Muscle of arm (tissue), 1 donor: ENCODE measurements at regions not wholly inside any gene's neighbourhood (a gene's known extent, or its start where the extent isn't known, plus 50 kb on each side); places are given as distances from the start of the nearest gene placed in this dataset.

ENCODE experiments used
- DNase-seq: peaks from one replicate; pipeline ENCODE4 v3.0.0-alpha.2; 2013

- no peak for DNase-seq
Measured at GRCh38 chr5:124692950-124693349, 53.5 kb downstream of the ZNF608 start.

DNA sequence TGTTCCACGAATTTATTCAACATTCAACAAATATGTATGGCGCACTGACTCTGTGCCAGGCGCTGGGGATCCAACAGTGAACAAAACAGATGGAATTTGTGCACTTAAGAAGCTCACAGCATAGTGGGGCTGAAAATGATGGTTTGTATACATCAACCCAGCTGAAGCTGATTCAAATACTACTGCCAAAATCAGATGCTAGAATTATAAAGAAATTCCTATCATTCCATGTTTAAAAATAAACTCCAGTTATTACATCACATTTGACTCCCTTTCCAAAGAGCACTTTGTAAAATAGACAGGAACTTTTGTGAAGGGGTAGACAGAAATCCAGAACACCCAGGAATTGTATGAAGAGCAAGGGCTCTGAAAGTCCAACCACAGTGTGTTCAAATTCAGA is 54.1 kb downstream of the ZNF608 start:
- peak; percentile 43 for DNase-seq

GRCh38 chr5:124689653-124690052 is 56.8 kb downstream of the ZNF608 start:
- no peak for DNase-seq

DNA sequence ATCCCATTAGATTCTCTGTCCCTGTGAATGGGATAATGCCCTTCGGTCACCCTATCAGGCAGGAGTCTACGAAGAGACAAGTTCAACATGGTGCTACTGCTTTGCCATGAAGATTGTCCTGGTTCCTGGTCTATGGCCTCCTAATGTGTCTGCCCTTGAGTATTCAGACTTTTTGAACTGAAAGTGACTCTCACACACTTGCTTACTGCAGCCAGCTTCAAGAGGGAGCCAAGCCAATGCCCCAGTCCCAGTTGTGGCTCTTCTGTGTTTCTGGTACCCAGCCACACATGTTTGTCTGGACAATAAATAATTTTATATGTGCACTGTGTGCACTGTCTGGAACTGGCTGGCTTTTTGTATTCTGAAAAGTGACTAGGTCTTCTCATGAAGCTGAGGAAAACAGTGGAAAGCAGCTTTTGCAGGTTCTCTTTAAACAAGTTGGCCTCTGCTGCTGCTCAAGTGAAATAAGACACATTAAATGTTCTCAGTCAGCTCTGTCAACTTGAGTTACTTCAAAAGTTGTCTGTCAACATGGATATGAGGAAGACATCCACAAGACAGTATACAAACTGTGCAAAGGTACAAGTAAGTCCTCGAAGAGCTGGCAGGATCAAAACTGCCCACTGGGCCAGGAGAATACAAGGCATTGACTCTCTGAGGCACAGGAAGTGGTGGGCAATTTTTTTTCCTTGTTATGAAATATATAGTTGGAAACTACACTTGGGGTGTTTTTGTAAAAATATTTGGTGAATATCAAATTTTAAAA is 60.0 kb downstream of the ZNF608 start:
- DNase-seq: no peak

DNA sequence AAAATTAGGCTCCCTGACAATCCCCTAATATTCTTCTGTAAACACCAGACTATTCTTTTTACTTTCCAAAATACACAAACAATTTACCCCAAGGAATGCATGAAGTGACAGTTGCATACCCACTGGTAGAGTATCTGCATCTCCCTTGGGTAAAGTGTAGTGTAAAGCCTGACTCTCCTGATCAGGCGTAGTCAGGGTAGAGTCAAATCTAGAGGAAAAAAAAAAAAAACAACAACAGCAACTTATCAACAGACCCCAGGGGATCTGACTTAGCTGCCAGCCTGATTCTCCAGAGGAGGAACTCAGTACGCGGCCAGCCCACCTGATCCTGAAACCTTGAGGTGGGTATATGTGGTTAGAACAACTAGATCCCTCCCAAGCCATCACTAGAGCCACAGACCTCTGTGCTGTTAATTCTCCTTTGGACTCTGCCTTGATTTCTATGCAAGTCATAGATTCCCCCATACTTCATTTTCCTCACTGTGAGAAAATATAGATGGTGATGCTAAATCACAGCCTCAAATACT is 61.0 kb downstream of the ZNF608 start:
- no peak for DNase-seq

DNA sequence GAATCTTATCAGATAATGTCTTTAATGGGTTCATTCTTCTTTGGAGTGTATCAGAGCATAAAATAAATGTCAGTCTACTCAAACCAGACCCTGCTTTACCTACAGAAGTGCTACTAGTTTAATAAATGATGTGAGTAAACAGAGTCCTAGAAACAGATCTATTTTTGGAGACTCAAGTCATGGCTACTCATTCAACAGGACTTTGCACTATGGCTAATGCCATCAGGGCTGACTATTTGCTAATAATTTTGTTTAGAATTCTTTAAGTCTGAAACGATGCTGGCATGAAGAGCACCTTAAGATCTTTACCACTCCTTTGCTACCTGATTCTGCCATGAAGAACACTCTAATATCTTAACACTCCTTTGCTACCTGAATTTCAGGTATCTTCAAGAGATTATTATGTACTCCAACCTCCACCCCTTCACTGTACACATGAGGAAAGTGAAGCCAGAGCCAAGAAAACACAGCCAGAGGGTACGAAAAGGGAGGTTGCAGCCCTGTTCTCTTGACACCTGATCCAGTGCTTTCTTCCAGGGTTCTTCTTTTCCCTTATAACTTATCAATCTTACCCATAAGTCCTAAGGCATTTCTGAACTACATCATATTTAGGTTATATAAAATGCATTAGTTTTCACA is 62.4 kb downstream of the ZNF608 start:
- no peak for DNase-seq

- DNase-seq: no peak
Measured at GRCh38 chr5:124679578-124680199, 66.8 kb downstream of the ZNF608 start.

- DNase-seq: no peak
Measured at GRCh38 chr5:124678922-124679519, 67.4 kb downstream of the ZNF608 start.

DNA sequence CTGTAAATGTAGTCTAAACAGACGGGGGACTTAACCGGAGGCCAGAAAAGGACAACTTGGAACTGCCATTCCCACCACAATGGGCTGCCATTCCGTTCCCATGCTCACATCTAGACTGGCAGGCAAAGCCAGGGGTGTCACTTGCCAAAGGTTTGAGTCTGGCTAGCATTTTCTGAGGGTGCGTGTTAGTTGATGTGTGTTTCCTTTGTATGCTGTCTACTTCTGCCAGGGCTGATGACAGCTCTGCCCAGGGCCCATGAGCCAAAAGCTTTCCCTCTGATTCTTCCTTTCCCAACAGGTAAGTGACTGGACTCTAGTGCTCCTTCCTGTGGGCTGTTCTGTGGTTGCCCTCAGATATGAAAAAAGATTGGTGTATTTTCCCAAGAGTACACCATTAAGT is 68.0 kb downstream of the ZNF608 start:
- DNase-seq: no peak

DNA sequence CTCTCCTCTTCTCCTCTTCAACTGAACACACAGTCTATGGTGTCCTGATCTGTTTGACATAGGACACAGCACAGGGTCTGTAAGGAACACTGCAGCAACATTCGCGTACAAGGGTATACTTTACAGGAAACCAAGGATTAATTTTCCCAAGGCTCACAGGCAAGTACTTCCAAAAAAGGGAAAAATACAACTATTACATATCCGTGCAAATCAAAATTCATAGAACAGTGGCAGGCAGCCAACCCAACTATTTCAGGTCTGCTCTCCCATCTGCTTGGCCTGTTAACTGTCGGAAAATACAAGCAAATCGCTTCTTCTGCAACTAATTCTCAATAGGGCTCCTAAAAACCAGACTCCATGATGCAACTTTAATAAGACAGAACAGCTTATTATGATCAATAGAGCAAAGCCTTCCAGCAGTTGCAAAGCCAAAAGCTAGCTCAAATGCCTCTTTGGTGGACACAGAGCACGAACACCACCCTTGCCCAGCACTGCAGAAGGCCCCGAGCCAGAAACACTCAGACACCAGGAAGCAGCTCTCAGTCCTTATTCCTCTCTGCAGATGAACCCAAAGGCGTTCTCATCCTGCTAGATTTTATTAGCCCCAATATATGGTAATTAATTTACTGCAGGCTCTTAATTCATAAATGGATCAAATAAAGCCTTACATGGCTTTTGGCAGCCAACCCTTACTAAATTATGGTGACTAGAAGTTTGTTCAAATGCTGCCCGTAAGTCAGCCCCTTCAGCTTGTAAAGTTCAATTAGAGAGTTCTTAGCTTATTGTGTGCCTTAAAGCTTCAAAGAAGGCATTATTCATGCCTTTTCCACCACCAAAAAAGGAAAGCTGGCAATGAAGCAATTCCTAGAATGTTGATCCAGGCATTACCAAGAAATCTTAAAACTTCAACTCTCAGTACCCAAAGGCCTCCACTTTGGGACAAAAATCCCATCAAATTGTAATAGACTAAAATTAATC is 68.8 kb downstream of the ZNF608 start:
- DNase-seq: peak; percentile 88

DNA sequence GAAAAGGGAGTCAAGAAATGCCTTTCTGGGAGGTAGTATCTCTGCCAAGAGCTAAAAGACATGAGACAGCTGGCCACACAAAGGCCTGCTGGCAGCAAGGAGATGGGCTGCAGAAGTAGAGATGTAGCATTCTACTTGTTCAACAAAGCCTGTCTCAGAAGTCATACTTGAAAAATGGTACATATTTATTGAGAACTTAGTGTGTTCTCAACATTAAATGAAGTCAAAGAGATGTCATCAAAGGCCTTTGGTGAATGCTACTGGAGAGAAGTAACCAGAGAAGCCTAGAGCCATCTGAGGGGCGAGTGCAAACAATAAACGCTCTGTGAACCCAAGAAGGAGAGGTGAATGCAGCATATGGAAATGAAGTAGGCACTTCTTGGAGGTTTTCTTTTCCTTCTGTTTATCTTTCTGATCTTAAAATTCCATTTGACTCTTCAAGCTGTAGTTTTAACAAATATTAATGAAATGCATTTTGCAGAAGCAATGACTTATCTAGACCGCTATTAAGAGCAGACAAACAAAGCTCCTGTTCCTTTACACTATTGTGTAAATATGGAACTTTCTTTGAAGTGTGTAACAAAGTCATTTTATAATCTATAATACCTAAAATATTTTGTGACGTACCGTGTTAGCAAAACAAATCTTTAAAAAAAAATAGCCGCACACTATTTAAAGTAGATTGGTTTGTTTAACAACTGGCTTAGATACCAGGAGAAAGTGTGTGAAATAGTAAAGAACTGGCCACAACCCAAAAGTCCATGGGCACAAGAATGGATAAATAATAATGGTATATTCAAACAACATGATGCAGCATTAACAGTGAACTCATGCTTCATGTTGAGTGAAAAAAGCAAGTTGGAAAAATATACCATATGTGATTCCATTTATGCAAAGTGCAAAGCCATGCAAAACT is 70.2 kb downstream of the ZNF608 start:
- no peak for DNase-seq

- DNase-seq: no peak
Measured at GRCh38 chr5:124671193-124671592, 75.2 kb downstream of the ZNF608 start.

GRCh38 chr5:124670722-124671184 is 75.7 kb downstream of the ZNF608 start:
- no peak for DNase-seq

GRCh38 chr5:124669956-124670721 is 76.3 kb downstream of the ZNF608 start:
- DNase-seq: no peak

- no peak for DNase-seq
Measured at GRCh38 chr5:124669300-124669648, 77.2 kb downstream of the ZNF608 start.

GRCh38 chr5:124668353-124669299 is 77.8 kb downstream of the ZNF608 start:
- DNase-seq: no peak

GRCh38 chr5:124665625-124666024 is 80.8 kb downstream of the ZNF608 start:
- DNase-seq: no peak

GRCh38 chr5:124665035-124665434 is 81.4 kb downstream of the ZNF608 start:
- DNase-seq: no peak
